Urinary bladder (tissue), 3 donors: ENCODE measurements at regions not wholly inside any gene's neighbourhood (a gene's known extent, or its start where the extent isn't known, plus 50 kb on each side); places are given as distances from the start of the nearest gene placed in this dataset.

Source experiments
- DNase-seq: peaks from one replicate; pipeline ENCODE4 v3.0.0-alpha.2; 2015; ENCODE audit errors: extremely low spot score
- H3K27ac ChIP-seq: one replicate; pipeline ENCODE4 v1.5.1; 2013; ENCODE audit warnings: low read depth, mild to moderate bottlenecking, moderate library complexity
- H3K36me3 ChIP-seq: one replicate; pipeline ENCODE4 v1.6.1; 2013; ENCODE audit warnings: mild to moderate bottlenecking, moderate library complexity; ENCODE audit not compliant: insufficient read depth
- H3K4me1 ChIP-seq: one replicate; pipeline ENCODE4 v1.6.1; 2013; ENCODE audit warnings: mild to moderate bottlenecking, moderate library complexity; ENCODE audit not compliant: insufficient read depth
- H3K4me3 ChIP-seq: one replicate; pipeline ENCODE4 v1.5.1; 2013; ENCODE audit warnings: low read depth, low read length
- WGBS: extraction: QIAGEN DNeasy Blood & Tissue Kit; methylation state at CpG from one replicate; pipeline ENCODE4 v1.1.7; 2013; 5-methylcytosine and 5-hydroxymethylcytosine counted together
- donor health status: healthy with polysubstance abuse.
- donor health status: healthy.

DNA sequence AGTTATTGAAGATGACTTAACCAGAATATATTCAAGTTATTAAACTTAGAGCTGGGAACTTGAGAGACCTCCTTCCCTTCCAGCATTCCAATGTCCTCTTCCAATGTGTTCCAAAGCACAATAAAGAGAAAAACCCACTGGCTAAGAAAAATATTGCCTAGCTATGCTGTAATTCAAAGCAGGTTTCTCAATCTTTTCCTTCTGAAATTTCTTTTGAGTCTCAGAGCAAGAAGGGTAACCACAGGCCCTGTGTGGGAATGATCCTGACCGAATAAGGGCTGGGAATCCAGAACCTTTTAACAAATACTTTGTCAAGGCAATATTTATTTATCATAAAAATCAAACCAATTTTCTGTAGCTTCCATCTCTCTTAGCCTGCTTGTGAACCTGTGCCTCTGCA lies 150.7 kb upstream of the SFRP2 start:
- Histone ChIP-seq H3K4me1 (no peaks in the 10 kb centered on the region), H3K36me3 (no peaks in the 10 kb centered on the region), H3K4me3 (no peak overlapping the region), H3K27ac (no peak overlapping the region)
- WGBS, result 87% methylated on average over 1 of the region's 1 CpG
- DNase-seq, result no peak

DNA sequence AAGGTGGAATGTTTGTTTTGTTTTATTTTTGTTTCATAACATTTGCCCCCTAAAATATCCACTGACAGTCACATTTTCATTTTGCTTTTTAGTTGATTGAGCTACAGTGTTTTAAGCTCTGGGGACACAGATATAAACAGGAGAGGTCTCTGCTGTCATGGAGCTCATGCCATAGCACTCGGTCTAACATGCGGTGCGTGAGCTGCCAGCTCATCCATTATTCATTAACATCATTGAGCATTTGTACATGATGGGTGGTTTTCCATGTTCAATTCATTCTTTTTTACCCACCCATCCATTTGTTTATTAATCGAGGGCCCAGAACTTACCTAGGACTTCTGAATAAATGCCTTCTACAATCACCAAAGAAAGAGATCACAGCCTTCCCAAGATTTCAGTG lies 150.1 kb upstream of the SFRP2 start:
- 93% methylated on average over 4 of the region's 4 CpGs for WGBS
- H3K4me3 ChIP-seq, result no peak overlapping the region
- DNase-seq, result no peak
- no peaks in the 10 kb centered on the region for H3K36me3 ChIP-seq
- no peak overlapping the region for H3K27ac ChIP-seq
- H3K4me1 ChIP-seq, result no peaks in the 10 kb centered on the region

DNA sequence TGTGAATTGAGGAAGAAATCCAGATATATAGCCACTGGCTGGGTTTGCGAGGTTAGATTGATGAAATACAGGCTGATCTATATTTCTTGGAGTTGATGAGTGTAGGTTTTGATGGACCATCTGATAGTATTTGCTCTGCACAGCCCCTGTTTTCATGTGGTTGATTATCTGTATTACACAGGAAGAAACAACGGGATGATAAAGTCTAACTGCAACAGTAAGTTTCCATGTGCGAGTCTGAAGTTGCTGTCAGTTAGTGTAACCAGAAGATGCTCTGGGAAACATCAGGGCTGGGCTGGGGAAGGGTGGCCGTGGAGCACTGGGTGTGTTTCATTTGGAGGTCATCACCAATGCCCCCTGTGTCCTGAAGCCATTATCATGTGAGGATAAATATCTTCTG lies 148.4 kb upstream of the SFRP2 start:
- Histone ChIP-seq H3K4me1 (no peaks in the 10 kb centered on the region), H3K36me3 (no peaks in the 10 kb centered on the region), H3K4me3 (no peak overlapping the region), H3K27ac (no peak overlapping the region)
- 59% methylated on average over 4 of the region's 4 CpGs for WGBS
- no peak for DNase-seq

DNA sequence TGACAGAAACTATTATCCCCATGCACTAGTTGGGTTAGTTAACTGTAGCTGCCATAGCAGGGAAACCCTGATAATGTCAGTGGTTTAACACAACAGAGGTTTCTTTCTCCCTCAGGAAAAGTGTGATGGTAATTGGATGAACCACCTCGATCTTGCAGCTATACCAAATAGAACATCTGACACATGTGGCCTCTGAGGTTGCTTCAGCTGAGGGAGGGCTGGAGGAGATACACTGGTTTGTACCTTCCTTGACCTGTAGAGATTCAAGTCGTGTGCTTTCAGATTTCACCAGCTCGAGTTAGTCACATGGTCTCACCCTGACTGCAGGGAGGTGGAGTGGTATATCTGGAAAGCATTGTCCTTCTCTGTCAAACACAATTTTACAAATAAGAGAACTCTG lies 147.2 kb upstream of the SFRP2 start:
- no peak for DNase-seq
- Histone ChIP-seq H3K4me1 (no peaks in the 10 kb centered on the region), H3K27ac (no peak overlapping the region), H3K36me3 (no peaks in the 10 kb centered on the region), H3K4me3 (no peak overlapping the region)
- 63% methylated on average over 3 of the region's 3 CpGs for WGBS

DNA sequence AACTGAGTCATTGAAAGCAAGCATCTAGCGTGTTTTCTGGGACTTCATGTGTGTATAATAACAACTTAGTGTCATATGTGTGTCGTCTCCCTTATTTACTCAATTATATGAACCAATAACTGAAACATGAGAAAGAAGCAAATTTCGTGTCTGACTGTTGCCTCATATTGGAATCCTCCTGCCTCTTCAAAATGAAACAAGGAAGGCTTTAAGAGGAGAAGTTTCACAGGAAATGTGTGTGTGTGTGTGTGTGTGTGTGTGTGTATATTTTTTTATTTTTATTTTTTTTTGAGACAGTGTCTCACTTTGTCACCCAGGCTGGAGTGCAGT lies 145.8 kb upstream of the SFRP2 start:
- Histone ChIP-seq H3K4me1 (no peaks in the 10 kb centered on the region), H3K4me3 (no peak overlapping the region), H3K27ac (no peak overlapping the region), H3K36me3 (no peaks in the 10 kb centered on the region)
- DNase-seq, result no peak
- 69% methylated on average over 3 of the region's 3 CpGs for WGBS

DNA sequence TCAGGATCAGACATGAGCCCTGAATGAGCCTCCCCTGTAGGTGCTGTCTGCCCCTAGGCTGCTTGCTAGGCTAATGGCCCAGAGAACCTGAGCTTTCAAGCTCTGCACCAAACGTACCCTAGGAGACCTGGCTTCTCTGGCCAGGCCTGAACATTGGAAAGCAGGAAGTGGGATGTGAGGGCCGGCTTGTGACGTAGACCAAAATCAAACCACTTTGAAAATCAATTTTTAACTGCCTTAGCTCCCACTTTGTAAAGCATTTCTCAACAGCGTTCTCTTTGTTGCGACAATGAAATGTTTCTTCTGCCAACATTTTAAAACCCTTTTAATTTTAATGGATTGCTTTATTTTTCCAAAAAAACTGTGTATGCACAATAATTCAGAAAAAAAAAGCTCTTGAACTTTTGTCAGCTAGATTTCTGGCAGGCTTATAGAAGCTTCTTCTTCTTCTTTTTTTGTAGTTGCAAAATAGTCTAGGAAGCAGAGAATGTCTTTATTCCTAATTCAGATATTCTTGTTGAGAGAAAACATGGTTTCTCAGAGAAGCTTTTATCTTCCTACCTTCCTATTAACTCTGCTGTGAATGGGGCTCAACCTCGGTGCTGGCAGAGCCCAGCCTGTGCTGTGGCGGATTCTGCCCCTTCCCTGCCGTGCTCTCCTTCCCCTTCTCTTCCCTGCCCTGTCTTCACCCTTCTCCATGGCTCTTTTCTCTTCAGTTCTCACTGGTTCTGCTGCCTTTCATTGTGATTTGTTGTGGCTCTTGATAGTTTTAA lies 145.2 kb upstream of the SFRP2 start:
- DNase-seq, result no peak
- peak overlapping the region; percentile 23 for H3K27ac ChIP-seq
- no peaks in the 10 kb centered on the region for H3K4me1 ChIP-seq
- 59% methylated on average over 8 of the region's 8 CpGs for WGBS
- H3K4me3 ChIP-seq, result no peak overlapping the region
- H3K36me3 ChIP-seq, result no peaks in the 10 kb centered on the region

DNA sequence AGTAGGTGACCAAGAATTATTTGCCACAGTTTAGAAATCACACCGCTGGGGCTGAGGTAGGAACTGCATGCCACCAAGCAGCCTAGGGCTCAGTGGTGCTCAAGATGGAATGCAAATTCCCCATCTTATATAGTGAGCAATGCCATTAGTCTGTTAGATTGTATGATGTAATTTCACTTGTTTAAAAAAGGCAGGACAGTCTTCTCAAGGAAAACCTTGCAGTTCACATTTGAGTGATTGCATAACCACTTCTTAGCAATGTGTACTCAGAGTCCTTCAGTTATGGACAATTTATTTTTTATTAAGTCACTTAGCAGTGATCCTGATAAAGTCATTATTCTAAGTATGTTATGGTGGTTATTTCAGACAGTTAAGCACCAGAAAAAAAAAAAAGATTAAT lies 142.9 kb upstream of the SFRP2 start:
- WGBS, result 78% methylated on average over 1 of the region's 1 CpG
- DNase-seq, result no peak
- H3K4me3 ChIP-seq, result no peak overlapping the region
- H3K36me3 ChIP-seq, result no peaks in the 10 kb centered on the region
- no peaks in the 10 kb centered on the region for H3K4me1 ChIP-seq
- H3K27ac ChIP-seq, result no peak overlapping the region

DNA sequence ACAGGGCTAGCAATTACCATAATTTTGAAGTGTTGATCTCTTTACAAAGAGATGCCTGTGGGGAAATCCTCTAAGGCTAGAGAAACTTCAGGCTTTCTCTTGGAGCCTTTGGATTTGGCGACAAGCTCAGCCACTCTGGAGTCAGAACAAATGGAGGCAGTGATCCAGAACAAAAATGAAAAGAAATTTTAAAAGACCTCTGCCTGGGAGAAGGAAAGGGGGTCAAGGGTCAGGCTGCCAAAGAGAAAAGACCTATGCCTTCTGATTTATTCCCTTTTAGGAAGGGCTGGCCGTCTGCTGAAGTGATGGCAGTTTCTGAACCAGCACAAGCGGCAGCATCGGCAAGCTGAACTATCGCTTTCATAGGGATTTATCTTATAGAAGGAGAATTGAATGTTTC lies 140.8 kb upstream of the SFRP2 start:
- WGBS, result 47% methylated on average over 5 of the region's 5 CpGs
- Histone ChIP-seq H3K4me1 (no peaks in the 10 kb centered on the region), H3K27ac (no peak overlapping the region), H3K36me3 (no peaks in the 10 kb centered on the region), H3K4me3 (no peak overlapping the region)
- no peak for DNase-seq

DNA sequence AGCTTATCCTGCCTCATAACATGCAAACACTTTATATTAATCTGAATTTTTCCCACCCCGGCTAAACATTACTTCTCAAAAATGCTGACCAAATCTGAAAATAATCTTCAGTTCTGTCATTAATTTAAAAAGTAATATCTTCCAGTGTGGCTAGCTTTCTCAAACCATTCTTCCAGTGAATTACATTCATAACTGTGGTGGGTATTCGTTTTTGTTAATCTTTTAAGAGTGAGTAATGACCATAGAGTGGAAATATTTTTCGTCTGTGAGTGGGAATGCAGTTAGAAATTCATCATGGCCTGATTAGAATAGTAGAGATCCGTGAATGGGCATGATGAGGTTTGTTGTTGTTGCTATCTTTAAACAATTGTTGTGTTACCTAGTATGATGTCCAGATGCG lies 138.6 kb upstream of the SFRP2 start:
- DNase-seq, result no peak
- Histone ChIP-seq H3K4me1 (no peaks in the 10 kb centered on the region), H3K4me3 (no peak overlapping the region), H3K36me3 (no peaks in the 10 kb centered on the region), H3K27ac (no peak overlapping the region)
- WGBS, result 88% methylated on average over 5 of the region's 5 CpGs

DNA sequence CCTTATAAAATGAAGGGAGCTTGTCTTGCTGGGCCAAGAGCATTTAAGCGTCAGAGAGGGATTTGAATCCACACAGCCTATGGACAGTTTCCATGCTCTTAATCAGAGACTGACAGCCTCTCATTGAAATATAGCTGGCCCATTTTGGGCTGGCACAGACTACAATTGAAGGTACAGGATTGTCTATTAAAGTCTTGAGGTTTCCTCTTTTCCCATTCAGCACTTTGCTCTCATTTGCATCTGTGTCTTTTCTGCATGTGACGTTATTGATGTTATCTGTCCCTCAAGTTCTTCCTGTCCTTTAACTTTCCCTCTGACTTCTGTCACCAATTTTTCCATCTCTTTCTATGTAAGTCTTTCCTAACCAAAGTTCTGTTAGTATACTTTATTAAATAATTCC lies 133.3 kb upstream of the SFRP2 start:
- H3K4me1 ChIP-seq, result no peaks in the 10 kb centered on the region
- 77% methylated on average over 2 of the region's 2 CpGs for WGBS
- no peak overlapping the region for H3K4me3 ChIP-seq
- no peaks in the 10 kb centered on the region for H3K36me3 ChIP-seq
- no peak for DNase-seq
- no peak overlapping the region for H3K27ac ChIP-seq

DNA sequence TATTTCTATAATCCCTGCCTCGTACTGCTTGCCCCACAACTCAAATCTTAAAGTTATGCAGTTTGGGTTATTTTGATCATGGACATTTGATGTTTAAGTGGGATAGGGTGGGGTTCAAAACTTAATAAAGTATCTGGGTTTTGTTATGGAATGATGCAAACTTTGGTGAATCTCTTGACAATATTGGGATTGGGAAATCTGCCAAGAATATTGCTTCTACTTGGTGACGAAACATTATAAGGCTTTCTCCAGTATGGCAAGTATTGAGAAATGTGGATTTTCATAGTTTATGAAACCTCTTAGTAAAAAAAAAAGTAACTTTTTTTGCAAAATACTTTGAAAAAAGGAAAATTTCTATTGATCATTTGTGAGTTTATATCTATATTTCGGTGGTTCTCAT lies 130.8 kb upstream of the SFRP2 start:
- Histone ChIP-seq H3K36me3 (no peaks in the 10 kb centered on the region), H3K4me1 (no peaks in the 10 kb centered on the region), H3K27ac (no peak overlapping the region), H3K4me3 (no peak overlapping the region)
- 78% methylated on average over 3 of the region's 3 CpGs for WGBS
- no peak for DNase-seq

DNA sequence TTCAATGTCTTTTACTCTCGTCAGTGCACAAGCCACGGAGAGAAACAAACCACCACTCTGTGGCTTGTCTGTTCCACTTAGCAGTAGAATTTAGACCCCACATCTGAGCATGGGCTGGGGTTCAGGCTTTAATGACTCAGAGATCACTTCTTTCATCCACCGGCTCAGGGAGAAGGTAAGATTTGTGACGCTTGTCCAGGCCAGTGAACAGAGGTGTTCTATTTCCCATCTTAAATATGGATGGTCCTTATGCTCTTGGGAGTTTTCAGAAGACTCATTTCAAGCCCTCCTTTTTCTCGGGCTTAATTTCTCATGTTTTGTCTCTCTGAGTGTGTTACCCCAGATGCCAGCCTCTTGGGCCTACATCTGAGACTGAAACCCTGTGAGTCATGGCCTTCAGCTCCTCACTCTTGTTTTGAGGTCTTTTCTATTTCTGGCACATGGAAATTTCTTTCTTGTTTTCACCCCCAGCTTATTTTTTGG lies 127.4 kb upstream of the SFRP2 start:
- 85% methylated on average over 5 of the region's 5 CpGs for WGBS
- Histone ChIP-seq H3K36me3 (no peaks in the 10 kb centered on the region), H3K4me3 (no peak overlapping the region), H3K27ac (no peak overlapping the region), H3K4me1 (no peaks in the 10 kb centered on the region)
- no peak for DNase-seq

DNA sequence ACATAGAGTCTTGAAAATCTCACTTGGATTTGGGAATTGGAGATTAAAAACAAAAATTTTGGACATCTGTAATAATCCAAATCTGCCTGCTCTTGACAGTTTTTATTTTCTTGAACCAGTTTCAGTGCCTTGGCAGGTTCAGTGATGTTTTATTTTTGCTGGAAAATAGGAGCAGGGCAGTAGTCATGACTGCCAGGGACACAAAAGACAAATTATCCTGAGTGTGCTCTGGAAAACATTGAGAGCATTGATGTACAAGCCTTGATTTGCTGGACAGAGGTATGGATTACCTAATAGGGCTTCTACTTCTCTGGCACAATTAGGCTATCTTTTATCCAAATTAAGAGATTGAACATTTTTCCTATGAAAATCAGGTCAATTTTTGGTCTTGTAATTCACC lies 123.4 kb upstream of the SFRP2 start:
- Histone ChIP-seq H3K36me3 (no peaks in the 10 kb centered on the region), H3K4me3 (no peak overlapping the region), H3K4me1 (no peaks in the 10 kb centered on the region), H3K27ac (no peak overlapping the region)
- no peak for DNase-seq

DNA sequence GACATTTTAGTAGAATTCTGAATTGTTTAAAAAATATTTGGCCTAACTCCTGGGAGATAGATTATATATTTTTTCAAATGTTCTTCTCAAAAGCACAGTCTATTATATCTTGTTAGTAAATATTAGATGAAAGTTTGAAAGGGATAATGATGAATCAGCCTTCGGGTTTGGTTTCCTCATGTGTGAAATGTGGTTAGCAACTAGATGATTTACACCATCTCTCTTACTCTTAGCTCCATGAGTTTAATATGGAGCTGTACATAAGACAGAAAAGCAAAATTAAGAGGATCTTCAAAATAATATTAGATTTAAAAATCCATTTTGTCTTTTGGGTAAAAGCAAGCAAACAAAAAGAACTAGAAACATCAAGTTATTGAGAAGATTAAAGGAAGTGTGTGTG lies 120.8 kb upstream of the SFRP2 start:
- H3K4me3 ChIP-seq, result no peak overlapping the region
- no peak overlapping the region for H3K27ac ChIP-seq
- H3K4me1 ChIP-seq, result no peaks in the 10 kb centered on the region
- no peak for DNase-seq
- WGBS, result 63% methylated on average over 1 of the region's 1 CpG
- H3K36me3 ChIP-seq, result no peaks in the 10 kb centered on the region

DNA sequence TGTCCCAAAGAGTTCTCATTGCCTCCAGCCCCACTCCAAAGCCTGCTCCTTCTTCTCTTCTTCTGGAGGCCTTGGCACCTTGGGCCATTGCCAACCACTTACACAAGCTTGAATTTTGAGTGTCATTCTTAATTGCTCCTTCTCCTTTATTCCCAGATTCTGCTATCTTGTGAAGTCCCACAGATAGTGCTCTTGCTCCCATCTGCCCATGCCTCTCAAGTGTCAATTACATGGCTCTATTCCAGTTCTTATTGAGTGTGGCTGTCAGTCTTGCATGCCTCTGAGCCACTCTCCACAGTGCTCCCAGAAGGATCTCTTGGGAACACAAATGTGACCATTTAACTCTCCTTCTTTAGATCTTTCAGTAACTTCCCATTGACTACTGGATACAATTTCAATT lies 117.3 kb upstream of the SFRP2 start:
- H3K27ac ChIP-seq, result no peak overlapping the region
- no peak for DNase-seq
- H3K4me3 ChIP-seq, result no peak overlapping the region
- no peaks in the 10 kb centered on the region for H3K36me3 ChIP-seq
- no peaks in the 10 kb centered on the region for H3K4me1 ChIP-seq
